NT2/D1 (cell line): ENCODE measurements at regions not wholly inside any gene's neighbourhood (a gene's known extent, or its start where the extent isn't known, plus 50 kb on each side); places are given as distances from the start of the nearest gene placed in this dataset.

Source experiments
- YY1 ChIP-seq: IDR thresholded peaks from 2 replicates; pipeline ENCODE4 v1.6.1; 2011; ENCODE audit not compliant: insufficient read length, insufficient read depth
- ZNF274 ChIP-seq: IDR thresholded peaks from 2 replicates; pipeline ENCODE4 v1.6.1; 2011; ENCODE audit warnings: mild to moderate bottlenecking, low read depth, low read length

DNA sequence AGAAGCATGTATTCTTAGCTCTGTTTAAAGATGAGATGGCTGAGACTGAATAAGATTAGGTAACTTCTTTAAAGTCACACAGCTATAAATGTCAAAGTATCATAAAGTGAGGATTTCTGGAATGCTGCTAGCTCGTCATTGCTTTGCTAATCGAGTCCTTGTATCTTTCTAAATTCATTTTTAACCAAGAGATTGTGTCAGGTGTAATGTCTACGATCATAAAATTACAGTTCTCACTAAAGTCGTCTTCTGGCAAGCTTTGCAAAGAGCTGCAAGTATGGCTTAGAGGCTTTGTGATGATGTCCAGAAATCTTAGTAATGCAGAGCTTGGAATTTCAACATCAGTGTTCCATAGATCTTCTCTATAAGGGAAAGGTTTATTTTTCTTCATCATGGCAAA, 569.8 kb downstream of the LMO4 start:
- TF ChIP-seq ZNF274 (no peak), YY1 (no peak)
